ENCODE measurements at regions not wholly inside any gene's neighbourhood (a gene's known extent, or its start where the extent isn't known, plus 50 kb on each side); places are given as distances from the start of the nearest gene placed in this dataset.

DNA sequence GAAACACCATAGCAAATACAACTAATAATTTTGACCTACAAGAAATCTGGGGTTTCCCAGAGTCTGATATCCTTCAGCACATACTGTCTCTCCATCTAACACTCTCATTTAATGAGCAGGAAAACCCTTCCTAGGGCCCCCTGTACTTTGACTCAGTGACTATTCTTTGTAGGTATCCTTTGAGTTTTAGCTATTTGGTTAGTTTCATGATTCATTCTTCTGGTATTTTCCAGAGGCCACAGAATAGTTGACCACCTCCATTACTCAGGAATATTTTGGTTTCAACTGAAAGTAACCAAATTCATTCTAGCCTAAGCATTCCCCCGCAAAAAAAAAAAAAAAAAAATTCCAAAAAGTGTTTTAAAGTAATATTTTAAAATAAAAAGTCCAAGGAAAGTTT lies 140.0 kb downstream of the IDS start:
- H3K9ac ChIP-seq (ENCODE audit: low read length), result no peak overlapping the region
- no peaks in the 10 kb centered on the region for H3K36me3 Mint-ChIP-seq (ENCODE audit: low read depth, unreplicated experiment)
- H3K4me1 Mint-ChIP-seq (ENCODE audit: low read depth, unreplicated experiment), result peaks cover 28% of the 10 kb centered on the region
- TF ChIP-seq, protein P1, sequence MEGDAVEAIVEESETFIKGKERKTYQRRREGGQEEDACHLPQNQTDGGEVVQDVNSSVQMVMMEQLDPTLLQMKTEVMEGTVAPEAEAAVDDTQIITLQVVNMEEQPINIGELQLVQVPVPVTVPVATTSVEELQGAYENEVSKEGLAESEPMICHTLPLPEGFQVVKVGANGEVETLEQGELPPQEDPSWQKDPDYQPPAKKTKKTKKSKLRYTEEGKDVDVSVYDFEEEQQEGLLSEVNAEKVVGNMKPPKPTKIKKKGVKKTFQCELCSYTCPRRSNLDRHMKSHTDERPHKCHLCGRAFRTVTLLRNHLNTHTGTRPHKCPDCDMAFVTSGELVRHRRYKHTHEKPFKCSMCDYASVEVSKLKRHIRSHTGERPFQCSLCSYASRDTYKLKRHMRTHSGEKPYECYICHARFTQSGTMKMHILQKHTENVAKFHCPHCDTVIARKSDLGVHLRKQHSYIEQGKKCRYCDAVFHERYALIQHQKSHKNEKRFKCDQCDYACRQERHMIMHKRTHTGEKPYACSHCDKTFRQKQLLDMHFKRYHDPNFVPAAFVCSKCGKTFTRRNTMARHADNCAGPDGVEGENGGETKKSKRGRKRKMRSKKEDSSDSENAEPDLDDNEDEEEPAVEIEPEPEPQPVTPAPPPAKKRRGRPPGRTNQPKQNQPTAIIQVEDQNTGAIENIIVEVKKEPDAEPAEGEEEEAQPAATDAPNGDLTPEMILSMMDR (IDR thresholded peaks at IDR 0.05; ENCODE audit: insufficient read depth, low read depth, low read length), result no peak
- no peak for TF ChIP-seq EZH2 (IDR thresholded peaks at IDR 0.05; ENCODE audit: insufficient read depth, low read length)
- no peaks in the 10 kb centered on the region for H3K79me2 ChIP-seq (ENCODE audit: insufficient read depth, low read length)
- no peaks in the 10 kb centered on the region for H3K9me3 Mint-ChIP-seq (ENCODE audit: unreplicated experiment)
- H2AFZ ChIP-seq (ENCODE audit: low read depth, low read length), result no peak overlapping the region
- H4K20me1 ChIP-seq (ENCODE audit: insufficient read depth, low read length), result no peaks in the 10 kb centered on the region
- no peaks in the 10 kb centered on the region for H3K36me3 ChIP-seq (ENCODE audit: insufficient read depth, low read length)
- no peaks in the 10 kb centered on the region for H3K9me3 ChIP-seq (ENCODE audit: insufficient read depth, low read depth, low read length)
- peaks cover 14% of the 10 kb centered on the region for H3K4me1 ChIP-seq (ENCODE audit: insufficient read depth, low read length)
- H3K27ac ChIP-seq (ENCODE audit: low read depth, low read length), result no peak overlapping the region
- H3K4me3 ChIP-seq (ENCODE audit: insufficient read depth, low read depth, low read length), result no peak overlapping the region
- peak overlapping the region; percentile 41 for H3K4me2 ChIP-seq (ENCODE audit: low read length)
- H3K4me3 Mint-ChIP-seq (ENCODE audit: unreplicated experiment), result no peak overlapping the region
- DNase-seq (ENCODE audit: low read depth) (peak; percentile 73), FAIRE-seq (peak; percentile 92)
- H3K27me3 ChIP-seq (ENCODE audit: insufficient read depth, low read length), result no peaks in the 10 kb centered on the region
- no peak overlapping the region for H3K27ac Mint-ChIP-seq (ENCODE audit: unreplicated experiment)
- H3K27me3 Mint-ChIP-seq (ENCODE audit: low read depth, unreplicated experiment), result no peaks in the 10 kb centered on the region

DNA sequence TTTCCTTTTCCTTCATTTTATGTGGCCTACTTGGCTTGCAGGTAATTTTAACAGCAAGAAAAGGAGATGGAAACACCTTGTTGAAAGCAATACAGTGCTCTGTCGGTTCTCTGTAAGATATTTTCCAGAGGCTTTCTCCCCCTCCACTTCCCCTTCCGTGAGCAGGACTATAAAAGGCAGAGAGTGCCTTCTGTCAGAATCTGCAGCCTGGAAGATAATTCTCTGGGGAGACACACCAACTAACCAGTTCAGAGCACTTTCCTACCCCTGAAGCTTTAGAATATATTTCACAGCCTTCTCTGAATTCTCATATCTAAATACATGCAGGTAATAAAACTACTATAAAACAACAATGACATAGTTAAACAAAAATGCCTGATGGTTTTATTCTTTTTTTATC lies 141.1 kb downstream of the IDS start:
- TF ChIP-seq, protein P1 (IDR thresholded peaks at IDR 0.05; ENCODE audit: insufficient read depth, low read depth, low read length), result no peak
- no peak for TF ChIP-seq EZH2 (IDR thresholded peaks at IDR 0.05; ENCODE audit: insufficient read depth, low read length)
- FAIRE-seq (peak; percentile 83), DNase-seq (ENCODE audit: low read depth) (no peak)
- Histone ChIP-seq H3K79me2 (ENCODE audit: insufficient read depth, low read length) (no peaks in the 10 kb centered on the region), H3K4me2 (ENCODE audit: low read length) (no peak overlapping the region), H4K20me1 (ENCODE audit: insufficient read depth, low read length) (no peaks in the 10 kb centered on the region), H2AFZ (ENCODE audit: low read depth, low read length) (no peak overlapping the region), H3K27me3 (ENCODE audit: insufficient read depth, low read length) (no peaks in the 10 kb centered on the region), H3K4me1 (ENCODE audit: insufficient read depth, low read length) (peaks cover 14% of the 10 kb centered on the region), H3K9me3 (ENCODE audit: insufficient read depth, low read depth, low read length) (no peaks in the 10 kb centered on the region), H3K36me3 (ENCODE audit: insufficient read depth, low read length) (no peaks in the 10 kb centered on the region), H3K9ac (ENCODE audit: low read length) (no peak overlapping the region), H3K4me3 (ENCODE audit: insufficient read depth, low read depth, low read length) (no peak overlapping the region), H3K27ac (ENCODE audit: low read depth, low read length) (no peak overlapping the region)
- no peaks in the 10 kb centered on the region for H3K36me3 Mint-ChIP-seq (ENCODE audit: low read depth, unreplicated experiment)
- H3K27ac Mint-ChIP-seq (ENCODE audit: unreplicated experiment), result peak overlapping the region; percentile 18
- H3K4me1 Mint-ChIP-seq (ENCODE audit: low read depth, unreplicated experiment), result peaks cover 20% of the 10 kb centered on the region
- H3K4me3 Mint-ChIP-seq (ENCODE audit: unreplicated experiment), result no peak overlapping the region
- H3K27me3 Mint-ChIP-seq (ENCODE audit: low read depth, unreplicated experiment), result no peaks in the 10 kb centered on the region
- no peaks in the 10 kb centered on the region for H3K9me3 Mint-ChIP-seq (ENCODE audit: unreplicated experiment)

DNA sequence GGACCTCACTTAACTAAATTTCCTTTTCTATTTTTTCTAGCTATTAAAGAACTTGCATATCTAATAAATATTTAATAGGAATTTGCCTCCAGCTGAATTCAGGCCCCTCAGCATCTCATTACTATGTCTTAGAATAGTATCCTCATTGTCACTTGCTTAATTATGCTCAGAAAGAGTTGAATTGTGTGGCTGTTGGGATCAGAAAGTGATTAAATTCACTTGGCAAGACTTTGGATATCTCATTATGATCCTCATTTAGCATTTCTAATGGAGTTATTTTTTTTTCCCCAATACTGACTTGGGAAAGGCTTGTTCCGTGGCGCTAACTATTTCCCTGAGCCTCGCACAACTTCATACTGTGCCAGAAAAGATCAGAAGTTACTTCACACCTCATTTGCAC lies 158.8 kb downstream of the IDS start:
- no peak overlapping the region for H3K9ac ChIP-seq (ENCODE audit: low read length)
- Mint-ChIP-seq H3K27ac (ENCODE audit: unreplicated experiment) (no peak overlapping the region), H3K4me1 (ENCODE audit: low read depth, unreplicated experiment) (no peaks in the 10 kb centered on the region), H3K9me3 (ENCODE audit: unreplicated experiment) (peaks cover 2% of the 10 kb centered on the region), H3K36me3 (ENCODE audit: low read depth, unreplicated experiment) (no peaks in the 10 kb centered on the region), H3K4me3 (ENCODE audit: unreplicated experiment) (no peak overlapping the region), H3K27me3 (ENCODE audit: low read depth, unreplicated experiment) (no peaks in the 10 kb centered on the region)
- TF ChIP-seq, protein P1 (IDR thresholded peaks at IDR 0.05; ENCODE audit: insufficient read depth, low read depth, low read length), result no peak
- no peak for TF ChIP-seq EZH2 (IDR thresholded peaks at IDR 0.05; ENCODE audit: insufficient read depth, low read length)
- FAIRE-seq (no peak), DNase-seq (ENCODE audit: low read depth) (no peak)
- no peaks in the 10 kb centered on the region for H3K36me3 ChIP-seq (ENCODE audit: insufficient read depth, low read length)
- H3K27me3 ChIP-seq (ENCODE audit: insufficient read depth, low read length), result no peaks in the 10 kb centered on the region
- no peaks in the 10 kb centered on the region for H4K20me1 ChIP-seq (ENCODE audit: insufficient read depth, low read length)
- no peaks in the 10 kb centered on the region for H3K4me1 ChIP-seq (ENCODE audit: insufficient read depth, low read length)
- H3K4me3 ChIP-seq (ENCODE audit: insufficient read depth, low read depth, low read length), result no peak overlapping the region
- H3K4me2 ChIP-seq (ENCODE audit: low read length), result no peak overlapping the region
- H3K79me2 ChIP-seq (ENCODE audit: insufficient read depth, low read length), result no peaks in the 10 kb centered on the region
- no peak overlapping the region for H2AFZ ChIP-seq (ENCODE audit: low read depth, low read length)
- H3K27ac ChIP-seq (ENCODE audit: low read depth, low read length), result no peak overlapping the region
- H3K9me3 ChIP-seq (ENCODE audit: insufficient read depth, low read depth, low read length), result no peaks in the 10 kb centered on the region

All from astrocyte (in vitro differentiated cells and primary cell).